Thoracic aorta (tissue), 2 donors: ENCODE measurements at regions not wholly inside any gene's neighbourhood (a gene's known extent, or its start where the extent isn't known, plus 50 kb on each side); places are given as distances from the start of the nearest gene placed in this dataset.

ENCODE experiments used
- ATAC-seq: fragments of 150-250 bp; one replicate; pipeline ENCODE4 v1.8.0; 2017; ENCODE audit warnings: low read depth; ENCODE audit not compliant: insufficient number of reproducible peaks, low FRiP score
- DNase-seq: peaks from one replicate; pipeline ENCODE4 v3.0.0-alpha.2; 2020; ENCODE audit warnings: low spot score
- H3K27ac ChIP-seq, 2 donors: fragments of 200-600 bp; sonication (generic); 1 replicate in 1 of 2; 2 replicates in 1 of 2; pipeline ENCODE4 v1.5.1; 2016; ENCODE audit warnings: mild to moderate bottlenecking in 2 of 2, moderate library complexity in 2 of 2
- H3K27me3 ChIP-seq: fragments of 200-600 bp; sonication (generic); replicated peaks from 2 replicates; pipeline ENCODE4 v1.6.0; 2016; ENCODE audit warnings: mild to moderate bottlenecking; ENCODE audit not compliant: insufficient read depth
- H3K36me3 ChIP-seq: fragments of 200-600 bp; sonication (generic); one replicate; pipeline ENCODE4 v1.5.1; 2016
- H3K4me1 ChIP-seq, 2 donors: fragments of 200-600 bp; sonication (generic); 1 replicate in 1 of 2; 2 replicates in 1 of 2; pipeline versions ENCODE4 v1.5.1 to v1.6.0; 2016; ENCODE audit warnings: low read depth in 2 of 2, mild to moderate bottlenecking in 1 of 2; ENCODE audit not compliant: control insufficient read depth in 1 of 2
- H3K4me3 ChIP-seq: fragments of 200-600 bp; sonication (generic); 2 replicates; pipeline ENCODE4 v1.5.1; 2016; ENCODE audit warnings: mild to moderate bottlenecking
- H3K9me3 ChIP-seq: fragments of 200-600 bp; sonication (generic); 2 replicates; pipeline ENCODE4 v1.5.1; 2016
- TF ChIP-seq, protein P1 (sequence below): fragments of 200-600 bp; sonication (generic); IDR thresholded peaks from one replicate; pipeline ENCODE4 v1.5.1; 2019; ENCODE audit warnings: antibody characterized with exemption

DNA sequence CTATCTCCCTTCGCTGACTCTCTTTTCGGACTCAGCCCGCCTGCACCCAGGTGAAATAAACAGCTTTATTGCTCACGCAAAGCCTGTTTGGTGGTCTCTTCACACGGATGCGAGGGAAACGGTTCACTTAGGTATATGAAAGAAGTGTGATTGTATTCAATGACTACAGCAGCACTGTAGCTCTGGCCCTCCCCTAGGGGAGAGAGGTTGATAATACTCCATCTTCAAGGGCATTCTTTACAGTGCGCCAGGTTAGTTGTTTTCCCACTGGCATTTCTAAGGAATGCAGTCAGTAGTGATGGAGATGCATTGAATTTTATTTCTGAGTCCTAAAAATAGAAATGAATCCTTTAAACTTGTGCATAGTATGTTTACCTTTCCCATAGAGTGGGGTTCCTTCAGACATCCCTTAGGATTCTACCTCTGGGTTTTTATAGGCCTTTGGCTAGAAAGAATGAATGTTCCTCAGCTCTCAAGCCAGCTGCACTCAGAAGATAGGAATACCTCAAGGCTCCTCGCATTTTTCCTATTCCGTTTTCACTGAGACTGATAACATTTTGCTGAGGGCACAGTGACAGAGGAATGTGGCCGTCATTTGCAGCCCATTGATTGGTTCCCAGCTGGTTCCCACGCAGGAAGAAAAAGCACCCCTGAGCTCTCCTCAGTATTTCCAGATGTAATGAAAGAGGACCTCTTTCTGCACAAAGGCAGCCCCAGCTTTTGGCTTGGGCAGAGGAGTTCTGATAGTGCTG lies 131.8 kb upstream of the C2CD4B start:
- DNase-seq (no peak), ATAC-seq (no peak)
- H3K27me3 ChIP-seq, result no peaks in the 10 kb centered on the region
- H3K4me1 ChIP-seq, result peaks cover 0 to under 1% of the 10 kb centered on the region in 2 donors
- TF ChIP-seq, protein P1, sequence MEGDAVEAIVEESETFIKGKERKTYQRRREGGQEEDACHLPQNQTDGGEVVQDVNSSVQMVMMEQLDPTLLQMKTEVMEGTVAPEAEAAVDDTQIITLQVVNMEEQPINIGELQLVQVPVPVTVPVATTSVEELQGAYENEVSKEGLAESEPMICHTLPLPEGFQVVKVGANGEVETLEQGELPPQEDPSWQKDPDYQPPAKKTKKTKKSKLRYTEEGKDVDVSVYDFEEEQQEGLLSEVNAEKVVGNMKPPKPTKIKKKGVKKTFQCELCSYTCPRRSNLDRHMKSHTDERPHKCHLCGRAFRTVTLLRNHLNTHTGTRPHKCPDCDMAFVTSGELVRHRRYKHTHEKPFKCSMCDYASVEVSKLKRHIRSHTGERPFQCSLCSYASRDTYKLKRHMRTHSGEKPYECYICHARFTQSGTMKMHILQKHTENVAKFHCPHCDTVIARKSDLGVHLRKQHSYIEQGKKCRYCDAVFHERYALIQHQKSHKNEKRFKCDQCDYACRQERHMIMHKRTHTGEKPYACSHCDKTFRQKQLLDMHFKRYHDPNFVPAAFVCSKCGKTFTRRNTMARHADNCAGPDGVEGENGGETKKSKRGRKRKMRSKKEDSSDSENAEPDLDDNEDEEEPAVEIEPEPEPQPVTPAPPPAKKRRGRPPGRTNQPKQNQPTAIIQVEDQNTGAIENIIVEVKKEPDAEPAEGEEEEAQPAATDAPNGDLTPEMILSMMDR, result no peak
- no peaks in the 10 kb centered on the region for H3K9me3 ChIP-seq
- H3K36me3 ChIP-seq, result no peaks in the 10 kb centered on the region
- H3K4me3 ChIP-seq, result no peak overlapping the region
- H3K27ac ChIP-seq, result no peak overlapping the region

DNA sequence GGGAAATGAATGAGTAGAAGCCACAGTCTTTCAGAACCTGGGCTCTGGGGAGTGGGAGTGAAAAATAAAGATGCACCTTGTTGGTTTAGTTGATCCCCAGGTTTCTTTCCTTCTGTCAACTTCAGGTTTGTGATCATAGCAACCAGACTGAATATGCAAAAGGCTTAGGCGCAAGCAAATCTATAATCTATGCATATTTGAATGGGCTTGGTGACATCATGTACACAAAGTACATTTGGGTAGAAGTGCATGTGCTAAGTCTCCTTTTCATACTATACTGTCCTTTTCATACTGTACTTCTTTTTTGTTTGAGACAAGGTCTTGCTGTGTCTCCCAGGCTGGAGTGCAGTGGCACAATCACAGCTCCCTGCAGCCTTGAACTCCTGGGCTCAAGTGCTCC lies 132.4 kb upstream of the C2CD4B start:
- Histone ChIP-seq H3K36me3 (no peaks in the 10 kb centered on the region), H3K27ac (no peak overlapping the region), H3K4me1 (peaks cover 0 to 6% of the 10 kb centered on the region in 2 donors), H3K9me3 (no peaks in the 10 kb centered on the region), H3K27me3 (no peaks in the 10 kb centered on the region), H3K4me3 (no peak overlapping the region)
- TF ChIP-seq, protein P1, result no peak
- DNase-seq (no peak), ATAC-seq (no peak)

DNA sequence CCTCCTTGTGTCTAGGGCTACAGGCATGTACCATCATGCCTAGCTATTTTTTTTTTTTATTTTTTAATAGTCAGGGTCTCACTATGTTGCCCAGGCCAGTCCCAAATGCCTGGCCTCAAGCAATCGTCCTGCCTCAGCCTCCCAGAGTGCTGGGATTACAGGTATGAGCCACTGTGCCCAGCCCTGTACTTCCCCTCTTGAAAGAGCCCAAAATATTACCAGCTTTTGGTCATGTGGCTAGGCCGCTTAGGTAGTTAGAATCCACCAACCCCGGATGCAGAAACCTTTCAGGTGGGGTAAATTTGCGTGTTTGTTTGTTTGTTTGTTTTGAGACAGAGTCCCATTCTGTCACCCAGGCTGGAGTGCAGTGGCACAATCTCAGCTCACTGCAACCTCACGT lies 132.8 kb upstream of the C2CD4B start:
- DNase-seq (no peak), ATAC-seq (no peak)
- TF ChIP-seq, protein P1, result no peak
- no peak overlapping the region for H3K27ac ChIP-seq
- no peak overlapping the region for H3K4me3 ChIP-seq
- no peaks in the 10 kb centered on the region for H3K9me3 ChIP-seq
- H3K27me3 ChIP-seq, result no peaks in the 10 kb centered on the region
- no peaks in the 10 kb centered on the region for H3K36me3 ChIP-seq
- H3K4me1 ChIP-seq, result peaks cover 0 to 6% of the 10 kb centered on the region in 2 donors

DNA sequence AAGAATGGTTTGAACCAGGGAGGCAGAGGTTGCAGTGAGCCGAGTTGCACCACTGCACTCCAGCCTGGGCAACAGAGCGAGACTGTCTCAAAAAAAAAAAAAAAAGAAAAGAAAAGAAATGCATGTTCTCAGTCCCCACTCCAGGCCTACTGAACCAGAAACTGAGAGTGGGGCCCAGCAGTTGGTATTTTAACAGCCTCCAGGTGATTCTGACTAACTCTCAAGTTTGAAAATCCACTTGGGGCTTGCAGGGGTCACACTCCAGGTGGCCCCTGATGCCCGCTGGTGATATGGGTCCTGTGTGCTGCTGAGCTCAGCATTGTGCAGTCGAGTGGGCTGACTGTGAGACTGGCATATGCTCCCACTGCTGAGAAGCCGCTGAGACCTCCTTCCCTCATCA lies 133.7 kb upstream of the C2CD4B start:
- TF ChIP-seq, protein P1, result no peak
- Histone ChIP-seq H3K9me3 (no peaks in the 10 kb centered on the region), H3K4me3 (no peak overlapping the region), H3K27ac (no peak overlapping the region), H3K27me3 (no peaks in the 10 kb centered on the region), H3K4me1 (peaks cover 0 to 6% of the 10 kb centered on the region in 2 donors), H3K36me3 (no peaks in the 10 kb centered on the region)
- DNase-seq, result no peak
- ATAC-seq, result no peak

DNA sequence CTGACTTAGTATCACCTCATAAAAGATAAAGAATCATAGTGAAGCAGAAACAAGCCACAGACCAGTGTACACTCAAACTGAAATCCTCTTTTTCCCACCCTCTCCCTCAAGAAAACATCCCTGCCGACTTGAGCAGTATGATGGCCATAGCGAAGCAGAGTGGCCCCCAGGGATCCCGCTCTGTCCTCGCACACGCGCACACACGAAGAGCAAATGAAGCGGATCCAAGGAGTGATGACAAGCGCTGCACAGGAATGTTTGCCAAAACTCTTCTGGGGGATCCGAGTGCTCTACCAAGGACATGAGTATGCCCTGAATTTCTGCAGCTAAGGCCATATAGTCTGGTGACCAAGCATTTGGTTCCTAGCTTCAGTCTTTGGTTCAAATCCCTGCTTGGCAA lies 134.5 kb upstream of the C2CD4B start:
- ATAC-seq (no peak), DNase-seq (no peak)
- H3K36me3 ChIP-seq, result no peaks in the 10 kb centered on the region
- no peaks in the 10 kb centered on the region for H3K27me3 ChIP-seq
- TF ChIP-seq, protein P1, result no peak
- no peak overlapping the region for H3K27ac ChIP-seq
- peaks cover 0 to 6% of the 10 kb centered on the region in 2 donors for H3K4me1 ChIP-seq
- H3K4me3 ChIP-seq, result no peak overlapping the region
- H3K9me3 ChIP-seq, result no peaks in the 10 kb centered on the region
